ENCODE measurements at regions not wholly inside any gene's neighbourhood (a gene's known extent, or its start where the extent isn't known, plus 50 kb on each side); places are given as distances from the start of the nearest gene placed in this dataset.

- TF ChIP-seq CTCF (IDR thresholded peaks at IDR 0.05; ENCODE audit: insufficient read depth, low read length) = no peak
- TF ChIP-seq POLR2AphosphoS5 (IDR thresholded peaks at IDR 0.05; ENCODE audit: low read depth) = no peak
These were observed 193.9 kb downstream of the ANKRD7 start for GRCh38 chr7:118418433-118418832.
